ENCODE measurements at regions not wholly inside any gene's neighbourhood (a gene's known extent, or its start where the extent isn't known, plus 50 kb on each side); places are given as distances from the start of the nearest gene placed in this dataset.

- DNase-seq (ENCODE audit: low spot score): no peak
Observed at GRCh38 chr10:78964952-78965633, 103.7 kb upstream of the ZMIZ1 start.

DNA sequence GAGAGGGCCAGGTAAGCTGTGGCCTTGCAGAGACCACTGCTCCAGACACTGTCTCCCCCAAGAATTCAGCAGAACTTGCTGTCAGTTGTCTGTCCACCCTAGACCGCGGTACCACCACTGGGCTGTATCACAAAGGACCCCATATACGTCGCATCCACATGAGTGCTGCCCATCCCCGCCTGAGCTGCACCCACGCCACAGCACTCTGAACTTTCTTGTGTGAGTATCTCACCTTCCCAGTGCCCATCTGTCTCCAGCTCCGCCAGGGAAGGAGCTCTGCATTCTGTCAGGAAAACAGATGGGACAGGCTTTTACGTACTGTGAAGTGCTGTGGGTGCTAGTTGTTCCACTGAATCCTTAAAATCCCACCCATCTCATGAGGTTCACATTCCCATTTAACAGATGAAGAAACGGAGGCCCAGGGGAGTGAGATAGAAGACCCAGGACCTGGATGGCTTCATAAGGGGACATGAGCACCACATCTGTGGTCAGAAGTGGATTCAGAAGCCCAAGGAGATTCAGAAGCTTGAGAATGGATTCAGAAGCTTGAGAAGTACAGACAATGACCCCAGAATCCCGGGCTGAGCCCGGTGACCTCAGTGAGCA, 102.5 kb upstream of the ZMIZ1 start:
- DNase-seq (ENCODE audit: low spot score): no peak

DNA sequence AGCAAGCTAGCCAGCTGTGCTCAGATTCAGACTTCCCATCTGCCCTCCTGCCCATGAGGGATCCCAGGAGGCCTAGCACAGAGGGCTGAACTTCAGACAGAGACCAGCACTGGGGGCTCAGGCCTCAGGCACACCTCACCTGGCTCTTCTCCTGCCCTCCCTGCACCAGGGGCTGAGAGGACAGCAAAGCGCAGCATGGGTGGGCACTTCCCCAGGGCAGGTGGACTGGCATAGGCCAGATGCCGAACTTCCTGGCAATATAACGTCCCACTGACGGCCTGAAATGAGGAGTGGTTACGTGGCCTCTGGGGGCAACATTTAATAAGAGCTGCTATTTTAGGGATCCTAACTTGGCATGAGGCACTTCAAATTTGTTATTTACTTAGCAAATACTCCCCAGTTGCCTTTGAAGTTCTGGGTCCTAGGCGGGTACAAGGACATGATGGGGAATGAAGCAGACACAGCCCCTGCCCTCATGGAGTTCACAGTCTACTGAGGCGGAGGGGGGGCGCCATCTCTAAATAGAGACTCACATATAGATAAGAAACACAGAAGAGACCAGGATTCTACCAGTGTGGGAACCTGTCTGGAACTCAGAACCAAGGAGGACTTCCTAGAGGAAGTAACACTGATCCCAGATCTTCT, 101.8 kb upstream of the ZMIZ1 start:
- DNase-seq (ENCODE audit: low spot score): no peak

DNA sequence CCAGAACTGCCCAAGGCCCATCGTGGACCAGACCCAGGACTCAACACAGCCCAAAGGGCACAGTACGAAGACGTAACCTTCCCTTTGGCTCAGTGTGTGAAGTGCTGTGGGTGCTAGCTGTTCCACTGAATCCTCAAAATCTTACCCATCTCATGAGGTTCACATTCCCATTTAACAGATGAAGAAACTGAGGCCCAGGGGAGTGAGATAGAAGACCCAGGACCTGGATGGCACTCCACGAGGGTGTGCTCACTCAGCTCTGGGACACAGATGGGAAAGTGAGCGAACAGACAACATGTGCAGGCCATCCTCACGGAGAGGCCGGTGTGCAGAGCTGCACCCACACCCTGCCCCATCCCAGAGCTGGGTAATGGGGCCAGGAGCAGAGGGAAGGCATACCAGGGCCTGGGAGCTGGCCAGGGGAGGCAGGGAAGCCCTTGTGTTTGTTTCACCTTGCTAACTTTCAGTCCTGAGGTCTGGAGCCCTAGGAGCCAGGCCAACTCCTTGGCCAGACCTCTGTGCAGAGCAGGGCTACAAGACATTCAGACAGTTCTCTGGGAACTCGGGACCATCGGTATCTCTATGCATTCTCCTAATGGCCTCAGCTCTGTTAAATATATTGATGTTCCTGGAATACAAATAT, 100.3 kb upstream of the ZMIZ1 start:
- DNase-seq (ENCODE audit: low spot score): no peak

- no peak for DNase-seq (ENCODE audit: low spot score)
Observed at GRCh38 chr10:78968943-78969342, 99.8 kb upstream of the ZMIZ1 start.

DNA sequence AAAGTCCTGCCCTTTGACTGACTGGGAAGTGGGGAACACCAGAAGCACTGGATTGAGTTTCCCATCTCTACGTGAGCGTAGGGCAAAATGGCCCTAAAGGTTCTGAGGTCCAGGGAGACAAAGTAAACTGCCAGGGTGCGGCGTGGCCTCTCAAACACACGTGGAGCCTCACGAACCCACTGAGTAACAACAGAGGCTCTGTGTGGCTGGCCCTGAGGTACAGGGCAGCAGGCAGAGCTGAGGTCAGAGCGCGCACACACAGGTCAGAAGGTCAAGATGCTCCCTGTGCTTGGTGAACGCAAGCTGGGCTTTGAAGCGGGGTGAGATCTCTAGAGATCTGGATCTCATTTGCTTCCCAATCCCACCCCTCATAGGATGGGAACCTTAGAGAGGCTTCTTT, 99.0 kb upstream of the ZMIZ1 start:
- no peak for DNase-seq (ENCODE audit: low spot score)

DNA sequence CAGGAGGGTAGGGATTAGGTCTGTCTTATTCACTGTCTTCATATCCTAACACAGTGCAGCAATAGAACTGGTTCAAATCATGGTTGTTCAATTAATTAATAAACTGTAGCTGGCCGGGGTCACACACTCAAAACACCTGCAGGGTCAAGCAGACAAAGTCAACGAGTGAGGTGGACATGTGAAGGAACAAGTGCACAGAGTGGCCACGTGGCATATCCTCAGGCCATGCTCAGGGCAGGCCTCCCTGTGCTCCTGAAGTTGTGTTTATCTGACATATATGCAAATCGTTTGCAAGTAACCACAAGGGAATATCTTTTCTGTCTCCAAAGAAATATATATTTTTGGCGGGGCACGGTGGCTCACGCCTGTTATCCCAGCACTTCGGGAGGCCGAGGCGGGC, 98.5 kb upstream of the ZMIZ1 start:
- DNase-seq (ENCODE audit: low spot score): no peak

- DNase-seq (ENCODE audit: low spot score): no peak
Observed at GRCh38 chr10:78971094-78971682, 97.6 kb upstream of the ZMIZ1 start.

DNA sequence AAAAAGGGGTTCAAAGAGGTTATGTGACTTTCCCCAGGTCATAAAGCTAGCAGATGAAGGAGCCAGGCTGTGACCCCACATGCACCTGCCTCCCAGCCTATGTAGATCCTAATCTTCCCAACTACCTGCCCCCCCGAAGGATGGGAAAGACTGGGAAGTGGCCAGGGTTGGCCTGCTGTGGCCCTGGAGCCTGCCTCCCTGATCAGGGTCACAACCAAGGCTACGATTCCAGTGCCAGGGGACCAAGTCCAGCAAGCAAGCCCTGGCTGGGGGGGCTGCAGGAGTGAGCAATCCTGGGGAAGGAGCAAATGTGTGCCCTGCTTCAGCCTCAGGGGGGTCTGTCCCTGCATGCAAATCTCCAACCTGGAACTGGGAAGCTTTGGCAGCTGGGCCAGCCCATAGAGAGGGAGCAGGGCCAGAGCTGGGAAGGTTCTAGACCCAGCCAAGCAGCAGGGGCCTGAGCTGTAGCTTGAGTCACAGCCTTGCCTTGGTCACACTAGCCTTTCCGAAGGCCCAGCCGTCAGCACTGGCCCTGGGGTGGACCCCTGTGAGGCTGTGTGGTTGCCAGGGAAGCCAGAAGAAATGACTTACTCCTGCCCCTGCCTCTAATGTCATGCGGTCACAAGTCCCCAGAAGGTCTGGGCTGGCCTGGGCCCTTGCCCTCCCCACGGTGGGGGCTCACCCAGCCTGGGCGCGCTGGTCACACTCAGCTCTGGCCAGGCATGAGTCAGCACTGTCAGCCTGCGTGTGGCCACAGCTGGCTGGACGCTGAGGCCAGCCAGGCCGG, 96.4 kb upstream of the ZMIZ1 start:
- no peak for DNase-seq (ENCODE audit: low spot score)

DNA sequence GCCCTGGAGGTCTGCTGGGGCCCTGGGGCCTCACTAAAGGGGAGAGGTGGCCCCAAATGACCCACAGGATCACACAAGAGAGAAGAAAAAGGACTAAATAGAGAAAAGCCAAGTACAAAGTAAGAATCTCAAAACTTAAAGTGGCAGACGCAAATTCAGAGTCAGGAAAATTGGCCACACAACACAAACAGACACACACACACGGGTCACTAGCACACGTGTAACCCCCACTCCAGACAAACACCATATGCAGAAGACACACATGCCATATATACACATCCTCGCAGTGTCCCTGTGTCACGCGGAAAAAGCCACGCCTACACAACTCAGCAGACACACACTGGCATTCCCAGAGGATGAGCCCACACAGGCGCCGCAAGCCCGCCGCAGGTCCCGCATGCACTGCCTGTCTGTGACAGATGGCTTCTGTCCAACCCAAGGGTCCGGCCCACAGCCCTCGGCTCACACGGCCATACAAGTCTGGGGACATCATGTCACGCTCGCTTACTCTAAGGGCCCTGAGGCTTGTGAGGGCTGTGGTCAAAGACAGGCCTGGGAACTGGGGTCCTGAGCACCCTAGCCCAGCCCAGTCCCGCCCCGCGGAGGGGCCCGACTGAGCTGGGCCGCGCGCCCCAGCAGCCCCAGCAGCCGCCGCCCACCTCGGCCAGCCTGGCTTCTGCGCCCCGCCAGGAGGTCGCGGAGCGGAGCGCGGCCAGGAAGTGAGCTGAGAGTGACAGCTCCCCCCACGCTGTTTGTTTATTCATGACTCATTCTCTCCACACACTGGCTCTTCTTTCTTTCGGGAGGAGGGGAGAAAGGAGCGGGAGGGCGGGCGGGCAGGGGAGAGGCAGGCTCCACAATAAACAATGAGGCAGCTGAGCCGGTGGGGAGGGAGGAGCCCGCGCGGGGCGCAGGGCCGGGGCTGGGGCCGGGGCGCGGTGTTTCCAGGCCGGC, 95.5 kb upstream of the ZMIZ1 start:
- peak; percentile 77 for DNase-seq (ENCODE audit: low spot score)

- DNase-seq (ENCODE audit: low spot score): peak; percentile 29
Observed at GRCh38 chr10:78973901-78974616, 94.7 kb upstream of the ZMIZ1 start.

DNA sequence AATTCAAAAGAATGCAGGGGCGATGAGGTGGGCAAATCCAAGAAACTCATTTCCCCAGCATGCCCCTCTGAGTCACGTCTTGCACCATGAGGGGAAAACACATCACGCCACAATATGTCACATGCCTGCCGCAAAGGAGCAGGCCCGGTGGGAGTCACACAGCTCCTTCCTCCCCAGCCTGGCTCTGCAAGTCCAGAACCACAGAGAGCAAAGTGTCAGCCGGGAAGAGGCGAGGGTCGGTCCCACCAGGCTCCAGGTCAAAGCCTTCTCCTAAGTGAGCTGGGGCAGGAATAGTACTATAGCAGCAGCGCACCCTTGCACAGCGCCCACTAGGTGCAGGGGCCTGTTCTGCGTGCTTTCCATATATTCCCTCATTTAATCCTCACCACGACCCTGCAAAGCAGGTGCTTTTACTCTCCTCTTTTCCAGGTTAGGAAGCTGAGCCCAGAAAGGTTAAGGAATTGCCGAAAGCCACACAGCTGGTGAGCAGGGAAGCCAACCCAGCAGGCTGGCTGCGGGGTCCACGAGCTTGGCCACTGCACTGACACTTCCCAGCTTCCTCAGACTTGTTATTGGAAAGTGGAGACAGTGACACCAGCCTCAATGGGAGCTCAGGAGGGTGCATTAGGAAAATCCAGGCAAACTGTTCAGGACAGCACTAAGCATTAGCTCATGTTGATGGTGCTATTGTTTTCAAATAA, 94.0 kb upstream of the ZMIZ1 start:
- peak; percentile 77 for DNase-seq (ENCODE audit: low spot score)

DNA sequence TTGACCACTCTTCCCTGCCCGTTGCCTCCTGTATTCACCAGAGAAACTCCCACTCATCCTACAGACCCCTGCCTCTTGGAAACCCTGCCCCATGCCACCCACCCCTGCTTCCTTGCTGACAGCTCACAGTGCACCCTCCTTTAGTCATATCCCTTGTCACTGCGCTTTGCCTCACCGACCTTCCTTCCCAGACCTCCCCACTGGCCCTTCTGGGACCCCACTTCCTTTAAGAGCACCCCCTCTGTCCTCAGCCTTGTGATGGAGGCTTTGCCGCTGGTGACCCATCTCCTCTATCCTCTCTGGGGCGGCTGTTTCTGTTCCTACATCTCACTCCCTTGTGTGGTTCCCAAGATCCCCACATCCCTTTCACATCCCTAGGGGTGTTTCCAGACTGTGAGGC, 92.8 kb upstream of the ZMIZ1 start:
- no peak for DNase-seq (ENCODE audit: low spot score)

DNA sequence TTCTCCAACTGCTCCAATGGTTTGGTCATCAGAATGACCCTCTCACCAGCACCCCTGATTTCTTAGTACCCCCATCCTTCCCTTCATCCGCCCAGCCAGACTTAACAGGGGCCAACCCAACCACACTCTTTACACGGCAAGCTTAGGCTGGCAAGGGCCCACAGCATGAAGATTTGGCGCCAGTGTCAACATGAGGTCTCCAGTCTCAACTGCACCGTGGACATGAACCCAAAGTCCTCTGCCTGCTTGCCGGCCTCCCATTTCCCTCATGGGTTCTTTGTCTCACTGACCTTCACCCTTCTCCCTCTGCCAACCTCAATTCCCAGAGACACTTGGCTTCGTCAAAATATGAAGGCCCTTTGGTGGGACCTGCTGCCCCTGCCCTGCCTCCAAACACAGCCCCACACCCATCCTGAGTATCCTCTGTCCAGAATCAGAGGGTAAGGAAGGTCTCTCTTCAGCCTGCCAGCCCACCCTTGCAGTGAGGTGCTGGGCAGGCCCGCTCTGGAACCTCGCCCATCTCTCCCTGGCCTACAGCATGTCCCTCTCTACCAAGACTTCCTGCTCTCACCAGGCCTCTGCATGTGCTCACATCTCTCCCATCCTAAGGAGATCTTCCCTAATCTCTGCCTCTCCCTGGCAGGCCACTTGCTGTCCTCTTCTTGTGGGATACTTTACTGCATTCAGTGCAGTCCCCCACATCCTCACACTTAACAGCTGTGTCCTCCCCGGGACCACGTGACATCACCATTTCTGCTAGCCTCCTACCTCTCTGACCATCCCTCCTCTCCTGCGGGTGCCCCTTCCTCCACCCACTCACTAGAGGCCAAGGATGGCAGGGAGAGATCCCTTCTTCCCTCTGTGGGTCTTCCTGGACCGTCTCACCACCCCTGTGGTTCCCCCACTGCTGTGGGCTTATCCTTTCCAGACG, 91.7 kb upstream of the ZMIZ1 start:
- no peak for DNase-seq (ENCODE audit: low spot score)

- no peak for DNase-seq (ENCODE audit: low spot score)
Observed at GRCh38 chr10:78979938-78980337, 88.8 kb upstream of the ZMIZ1 start.

GRCh38 chr10:78980354-78980753, 88.4 kb upstream of the ZMIZ1 start:
- DNase-seq (ENCODE audit: low spot score): no peak

DNA sequence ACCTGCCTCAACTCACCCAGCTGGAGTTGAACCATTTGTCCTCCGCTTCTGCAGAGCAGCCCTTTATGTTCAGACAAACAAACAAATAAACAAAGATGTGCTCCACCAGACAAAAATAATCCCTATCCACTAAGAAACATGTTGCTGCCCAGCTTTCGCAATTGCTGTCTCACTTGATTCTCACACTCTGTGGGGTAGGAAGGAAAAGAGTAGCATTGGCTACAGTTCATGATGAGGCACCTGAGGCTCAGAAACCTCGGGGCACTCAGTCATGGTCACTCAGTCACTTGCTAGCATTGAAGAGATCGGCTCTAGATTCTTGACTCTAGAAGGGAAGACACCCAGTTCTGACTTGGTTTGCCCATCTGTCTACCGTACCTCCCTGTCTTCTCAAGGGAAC, 88.0 kb upstream of the ZMIZ1 start:
- no peak for DNase-seq (ENCODE audit: low spot score)

- DNase-seq (ENCODE audit: low spot score): peak; percentile 13
Observed at GRCh38 chr10:78981257-78981969, 87.4 kb upstream of the ZMIZ1 start.
